IPS DF 6.9 (cell line): ENCODE measurements at regions not wholly inside any gene's neighbourhood (a gene's known extent, or its start where the extent isn't known, plus 50 kb on each side); places are given as distances from the start of the nearest gene placed in this dataset.

Source experiments
- DNase-seq: peaks from one replicate; pipeline ENCODE4 v3.0.0-alpha.2; 2013; ENCODE audit warnings: low read depth, low spot score
- H3K27ac ChIP-seq: one replicate; pipeline ENCODE4 v1.5.1; 2013; ENCODE audit warnings: low read length, control low read depth
- H3K27me3 ChIP-seq: 2 replicates; pipeline ENCODE4 v1.6.1; 2013; ENCODE audit warnings: mild to moderate bottlenecking, low read length; ENCODE audit not compliant: control insufficient read depth, insufficient read depth
- H3K36me3 ChIP-seq: 2 replicates; pipeline ENCODE4 v1.6.1; 2013; ENCODE audit warnings: low read length; ENCODE audit not compliant: control insufficient read depth, insufficient read depth
- H3K4me1 ChIP-seq: 2 replicates; pipeline ENCODE4 v1.6.1; 2013; ENCODE audit warnings: low read length; ENCODE audit not compliant: control insufficient read depth, insufficient read depth
- H3K4me3 ChIP-seq: 2 replicates; pipeline ENCODE4 v1.5.1; 2013; ENCODE audit warnings: mild to moderate bottlenecking, low read length
- H3K9me3 ChIP-seq: 2 replicates; pipeline ENCODE4 v1.6.1; 2013; ENCODE audit warnings: low read length, inconsistent platforms; ENCODE audit not compliant: control insufficient read depth, insufficient read depth
- WGBS: extraction: QIAGEN DNeasy Blood & Tissue Kit; methylation state at CpG from one replicate; pipeline ENCODE4 v1.1.7; 2013; ENCODE audit warnings: mixed read lengths, missing lambda C conversion rate; ENCODE audit not compliant: insufficient read length, insufficient coverage; 5-methylcytosine and 5-hydroxymethylcytosine counted together

GRCh38 chr4:81990898-81991297, 382.9 kb downstream of the HNRNPD start:
- no peak for DNase-seq
- no CpG with 5 or more reads among the region's 1 CpG for WGBS
- no peaks in the 10 kb centered on the region for H3K36me3 ChIP-seq

GRCh38 chr4:81990211-81990610, 383.6 kb downstream of the HNRNPD start:
- H3K36me3 ChIP-seq = no peaks in the 10 kb centered on the region
- H3K27me3 ChIP-seq = no peaks in the 10 kb centered on the region
- WGBS = no CpG with 5 or more reads among the region's 4 CpGs
- no peaks in the 10 kb centered on the region for H3K9me3 ChIP-seq
- no peaks in the 10 kb centered on the region for H3K4me1 ChIP-seq
- DNase-seq = no peak
- no peak overlapping the region for H3K4me3 ChIP-seq
- H3K27ac ChIP-seq = no peak overlapping the region

More at GRCh38 chr4:81990898-81991297, 382.9 kb downstream of the HNRNPD start:
- Histone ChIP-seq H3K4me3 (no peak overlapping the region), H3K27me3 (no peaks in the 10 kb centered on the region), H3K4me1 (no peaks in the 10 kb centered on the region), H3K27ac (no peak overlapping the region), H3K9me3 (no peaks in the 10 kb centered on the region)

GRCh38 chr4:81989202-81989601, 384.6 kb downstream of the HNRNPD start:
- Histone ChIP-seq H3K4me1 (no peaks in the 10 kb centered on the region), H3K27ac (no peak overlapping the region), H3K27me3 (no peaks in the 10 kb centered on the region), H3K36me3 (no peaks in the 10 kb centered on the region), H3K9me3 (no peaks in the 10 kb centered on the region), H3K4me3 (no peak overlapping the region)
- no CpG with 5 or more reads among the region's 1 CpG for WGBS
- no peak for DNase-seq

GRCh38 chr4:81988178-81988577, 385.6 kb downstream of the HNRNPD start:
- Histone ChIP-seq H3K36me3 (no peaks in the 10 kb centered on the region), H3K4me3 (no peak overlapping the region), H3K9me3 (no peaks in the 10 kb centered on the region), H3K4me1 (no peaks in the 10 kb centered on the region), H3K27me3 (no peaks in the 10 kb centered on the region), H3K27ac (no peak overlapping the region)
- WGBS = no CpG with 5 or more reads among the region's 4 CpGs
- no peak for DNase-seq

GRCh38 chr4:81984746-81985145, 389.0 kb downstream of the HNRNPD start:
- no CpG with 5 or more reads among the region's 3 CpGs for WGBS
- peaks cover 1% of the 10 kb centered on the region; the same call in 1 of the 2 replicates for H3K9me3 ChIP-seq
- H3K27ac ChIP-seq = no peak overlapping the region
- H3K36me3 ChIP-seq = no peaks in the 10 kb centered on the region
- no peak for DNase-seq
- no peaks in the 10 kb centered on the region for H3K4me1 ChIP-seq
- H3K27me3 ChIP-seq = no peaks in the 10 kb centered on the region
- no peak overlapping the region for H3K4me3 ChIP-seq

GRCh38 chr4:81982846-81983540, 390.8 kb downstream of the HNRNPD start:
- Histone ChIP-seq H3K4me3 (no peak overlapping the region), H3K4me1 (no peaks in the 10 kb centered on the region), H3K27ac (no peak overlapping the region), H3K27me3 (no peaks in the 10 kb centered on the region), H3K9me3 (peaks cover 1% of the 10 kb centered on the region; the same call in 1 of the 2 replicates), H3K36me3 (no peaks in the 10 kb centered on the region)
- WGBS = no CpG with 5 or more reads among the region's 2 CpGs
- no peak for DNase-seq

- Histone ChIP-seq H3K4me1 (no peaks in the 10 kb centered on the region), H3K27me3 (no peaks in the 10 kb centered on the region), H3K9me3 (peaks cover 1% of the 10 kb centered on the region; the same call in 1 of the 2 replicates), H3K36me3 (no peaks in the 10 kb centered on the region), H3K4me3 (no peak overlapping the region), H3K27ac (no peak overlapping the region)
- WGBS = no CpG with 5 or more reads among the region's 3 CpGs
- no peak for DNase-seq
These were observed 392.6 kb downstream of the HNRNPD start for GRCh38 chr4:81981218-81981617.

- no peak for DNase-seq
- Histone ChIP-seq H3K27me3 (no peaks in the 10 kb centered on the region), H3K9me3 (no peaks in the 10 kb centered on the region), H3K36me3 (no peaks in the 10 kb centered on the region), H3K27ac (no peak overlapping the region), H3K4me1 (no peaks in the 10 kb centered on the region), H3K4me3 (no peak overlapping the region)
- WGBS = no CpG with 5 or more reads among the region's 1 CpG
These were observed 399.3 kb downstream of the HNRNPD start for GRCh38 chr4:81974523-81974922.

- no CpG with 5 or more reads among the region's 4 CpGs for WGBS
- DNase-seq = no peak
These were observed 402.0 kb downstream of the HNRNPD start for GRCh38 chr4:81971637-81972381.

GRCh38 chr4:81971061-81971460, 402.7 kb downstream of the HNRNPD start:
- Histone ChIP-seq H3K4me3 (no peak overlapping the region), H3K9me3 (no peaks in the 10 kb centered on the region), H3K27me3 (no peaks in the 10 kb centered on the region), H3K36me3 (no peaks in the 10 kb centered on the region), H3K4me1 (no peaks in the 10 kb centered on the region), H3K27ac (no peak overlapping the region)
- no peak for DNase-seq
- no CpG with 5 or more reads among the region's 1 CpG for WGBS

More at GRCh38 chr4:81971637-81972381, 402.0 kb downstream of the HNRNPD start:
- Histone ChIP-seq H3K27ac (no peak overlapping the region), H3K9me3 (no peaks in the 10 kb centered on the region), H3K4me3 (no peak overlapping the region), H3K36me3 (no peaks in the 10 kb centered on the region), H3K4me1 (no peaks in the 10 kb centered on the region), H3K27me3 (no peaks in the 10 kb centered on the region)
